ENCODE measurements at regions not wholly inside any gene's neighbourhood (a gene's known extent, or its start where the extent isn't known, plus 50 kb on each side); places are given as distances from the start of the nearest gene placed in this dataset.
"Not testable (repeated sequence)": the region's sequence is repeated elsewhere in the genome, so short reads cannot be mapped to it uniquely, and the experiment has no call there.

- not testable (repeated sequence) for DNase-seq (ENCODE audit: low spot score)
Measured at GRCh38 chrX:65825226-65825625, 157.8 kb downstream of the MSN start.

- no peak for DNase-seq (ENCODE audit: low spot score)
Measured at GRCh38 chrX:65821721-65822496, 154.5 kb downstream of the MSN start.

GRCh38 chrX:65819983-65820382 is 152.5 kb downstream of the MSN start:
- not testable (repeated sequence) for DNase-seq (ENCODE audit: low spot score)

- DNase-seq (ENCODE audit: low spot score) = no peak
Measured at GRCh38 chrX:65813245-65813644, 145.8 kb downstream of the MSN start.

GRCh38 chrX:65811558-65812228 is 144.2 kb downstream of the MSN start:
- DNase-seq (ENCODE audit: low spot score) = no peak

Data from HuH-7 (cell line).